ENCODE measurements at regions not wholly inside any gene's neighbourhood (a gene's known extent, or its start where the extent isn't known, plus 50 kb on each side); places are given as distances from the start of the nearest gene placed in this dataset.

DNA sequence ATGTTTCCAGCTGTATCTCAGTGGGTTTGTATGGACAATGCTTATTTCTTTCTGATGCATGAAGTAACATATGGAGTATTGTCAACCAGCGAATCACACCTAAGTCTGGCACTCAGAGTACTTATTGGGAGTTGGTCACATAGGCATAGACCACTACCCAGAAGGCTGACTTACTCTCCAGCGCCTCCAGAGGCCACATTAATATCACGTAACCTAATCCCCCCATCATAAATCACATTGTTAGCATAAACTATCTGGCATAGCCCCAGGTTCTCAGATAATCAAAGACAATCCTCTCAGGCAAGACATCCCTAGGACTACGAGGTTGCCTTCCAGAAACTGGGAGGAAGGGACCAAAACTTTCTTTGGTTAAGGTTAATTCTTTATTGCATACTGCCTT, 560.5 kb upstream of the PABPC4L start:
- TF ChIP-seq FOXP2 (optimal IDR thresholded peaks at IDR 0.05; ENCODE audit: control extremely low read depth, extremely low read length, insufficient read depth), result no peak
- no peak for TF ChIP-seq EZH2 (IDR thresholded peaks at IDR 0.05)
- TF ChIP-seq POLR2AphosphoS5 (IDR thresholded peaks at IDR 0.05; ENCODE audit: borderline replicate concordance, low read depth, low read length), result no peak
- H3K27ac ChIP-seq, result no peak overlapping the region
- H3K4me3 ChIP-seq, result no peak overlapping the region
- H3K9ac ChIP-seq (ENCODE audit: insufficient read length), result no peak overlapping the region
- no peak for DNase-seq (ENCODE audit: low read depth, low spot score)
- H3K36me3 ChIP-seq (ENCODE audit: insufficient read depth, low read length), result no peaks in the 10 kb centered on the region
- no peaks in the 10 kb centered on the region for H3K9me3 ChIP-seq (ENCODE audit: low read depth, low read length)

DNA sequence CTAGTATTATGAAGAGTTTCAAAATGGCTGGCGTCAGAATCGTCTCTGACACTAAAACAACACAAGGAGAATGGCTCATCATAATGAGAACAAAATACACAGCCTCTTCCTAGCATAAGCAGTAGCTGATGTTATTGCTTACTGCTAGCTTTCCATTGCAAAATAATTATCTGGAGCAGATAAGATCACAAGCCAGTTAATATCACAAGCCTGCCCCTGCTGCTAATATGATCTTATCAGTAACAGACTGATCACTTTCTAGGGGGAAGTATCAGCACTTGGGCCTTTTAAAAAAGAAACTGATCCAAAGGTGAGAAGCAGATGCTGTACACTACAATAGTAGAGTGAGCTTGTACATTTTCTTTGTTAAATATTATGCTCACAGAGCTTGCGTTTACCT, 554.8 kb upstream of the PABPC4L start:
- H3K9me3 ChIP-seq (ENCODE audit: low read depth, low read length), result no peaks in the 10 kb centered on the region
- no peak overlapping the region for H3K9ac ChIP-seq (ENCODE audit: insufficient read length)
- DNase-seq (ENCODE audit: low read depth, low spot score), result no peak
- H3K4me3 ChIP-seq, result no peak overlapping the region
- no peaks in the 10 kb centered on the region for H3K36me3 ChIP-seq (ENCODE audit: insufficient read depth, low read length)
- H3K27ac ChIP-seq, result no peak overlapping the region
- TF ChIP-seq POLR2AphosphoS5 (IDR thresholded peaks at IDR 0.05; ENCODE audit: borderline replicate concordance, low read depth, low read length), result no peak
- no peak for TF ChIP-seq EZH2 (IDR thresholded peaks at IDR 0.05)
- no peak for TF ChIP-seq FOXP2 (optimal IDR thresholded peaks at IDR 0.05; ENCODE audit: control extremely low read depth, extremely low read length, insufficient read depth)

DNA sequence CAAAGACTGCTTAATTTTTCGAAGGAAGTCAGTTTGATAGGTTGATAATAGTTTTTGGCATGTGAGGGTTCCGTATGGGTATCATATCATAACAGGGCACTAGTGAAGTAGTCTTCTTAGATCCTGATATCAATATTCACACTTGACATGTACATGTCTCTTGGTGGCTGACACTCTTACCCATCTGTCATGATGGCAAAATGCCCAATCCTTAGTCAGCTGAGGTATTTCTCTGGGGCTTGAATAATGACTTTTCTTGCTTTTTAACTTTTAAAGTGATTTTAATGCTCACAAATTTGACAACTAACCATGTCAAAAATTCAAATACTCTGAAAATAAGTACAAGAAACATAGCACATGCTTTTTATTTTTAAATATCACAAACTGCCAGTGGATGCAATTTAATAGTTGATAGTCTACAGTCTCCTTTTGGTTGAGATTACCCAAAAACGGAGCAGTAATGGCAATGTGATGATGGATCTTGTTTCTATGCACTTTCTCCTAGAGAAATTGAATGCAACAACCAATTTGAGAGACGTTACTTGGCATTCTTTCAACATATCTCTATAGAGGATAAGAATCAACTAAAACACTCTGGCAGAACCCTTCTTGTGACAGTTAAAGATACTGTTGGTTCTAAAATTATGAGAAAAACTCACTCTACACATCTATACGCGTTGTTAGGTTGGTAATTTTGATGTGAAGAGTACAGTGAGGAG, 552.9 kb upstream of the PABPC4L start:
- H3K36me3 ChIP-seq (ENCODE audit: insufficient read depth, low read length), result no peaks in the 10 kb centered on the region
- no peak for TF ChIP-seq FOXP2 (optimal IDR thresholded peaks at IDR 0.05; ENCODE audit: control extremely low read depth, extremely low read length, insufficient read depth)
- TF ChIP-seq POLR2AphosphoS5 (IDR thresholded peaks at IDR 0.05; ENCODE audit: borderline replicate concordance, low read depth, low read length), result no peak
- TF ChIP-seq EZH2 (IDR thresholded peaks at IDR 0.05), result no peak
- H3K9ac ChIP-seq (ENCODE audit: insufficient read length), result no peak overlapping the region
- H3K9me3 ChIP-seq (ENCODE audit: low read depth, low read length), result no peaks in the 10 kb centered on the region
- DNase-seq (ENCODE audit: low read depth, low spot score), result no peak
- no peak overlapping the region for H3K4me3 ChIP-seq
- no peak overlapping the region for H3K27ac ChIP-seq

DNA sequence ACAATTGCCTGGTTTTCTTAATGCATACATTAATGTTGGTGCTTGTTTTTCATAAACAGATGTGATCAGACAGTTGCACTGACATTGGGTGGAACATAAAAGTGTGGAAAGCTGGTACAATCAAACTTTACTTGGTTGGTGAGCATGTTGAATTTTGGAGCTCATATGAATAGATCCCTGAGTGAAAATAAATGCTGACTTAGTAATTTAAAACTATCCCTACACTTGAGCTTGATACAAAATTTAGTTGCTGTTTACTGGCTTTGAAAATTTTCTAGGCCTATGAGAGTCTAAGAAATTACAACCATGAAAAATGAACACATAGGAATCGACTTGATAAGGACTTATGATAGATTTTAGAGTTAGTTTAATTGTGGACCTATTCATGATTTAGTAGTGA, 551.8 kb upstream of the PABPC4L start:
- Histone ChIP-seq H3K9ac (ENCODE audit: insufficient read length) (no peak overlapping the region), H3K9me3 (ENCODE audit: low read depth, low read length) (no peaks in the 10 kb centered on the region), H3K36me3 (ENCODE audit: insufficient read depth, low read length) (no peaks in the 10 kb centered on the region), H3K4me3 (no peak overlapping the region), H3K27ac (no peak overlapping the region)
- no peak for DNase-seq (ENCODE audit: low read depth, low spot score)
- TF ChIP-seq EZH2 (IDR thresholded peaks at IDR 0.05) (no peak), POLR2AphosphoS5 (IDR thresholded peaks at IDR 0.05; ENCODE audit: borderline replicate concordance, low read depth, low read length) (no peak)

DNA sequence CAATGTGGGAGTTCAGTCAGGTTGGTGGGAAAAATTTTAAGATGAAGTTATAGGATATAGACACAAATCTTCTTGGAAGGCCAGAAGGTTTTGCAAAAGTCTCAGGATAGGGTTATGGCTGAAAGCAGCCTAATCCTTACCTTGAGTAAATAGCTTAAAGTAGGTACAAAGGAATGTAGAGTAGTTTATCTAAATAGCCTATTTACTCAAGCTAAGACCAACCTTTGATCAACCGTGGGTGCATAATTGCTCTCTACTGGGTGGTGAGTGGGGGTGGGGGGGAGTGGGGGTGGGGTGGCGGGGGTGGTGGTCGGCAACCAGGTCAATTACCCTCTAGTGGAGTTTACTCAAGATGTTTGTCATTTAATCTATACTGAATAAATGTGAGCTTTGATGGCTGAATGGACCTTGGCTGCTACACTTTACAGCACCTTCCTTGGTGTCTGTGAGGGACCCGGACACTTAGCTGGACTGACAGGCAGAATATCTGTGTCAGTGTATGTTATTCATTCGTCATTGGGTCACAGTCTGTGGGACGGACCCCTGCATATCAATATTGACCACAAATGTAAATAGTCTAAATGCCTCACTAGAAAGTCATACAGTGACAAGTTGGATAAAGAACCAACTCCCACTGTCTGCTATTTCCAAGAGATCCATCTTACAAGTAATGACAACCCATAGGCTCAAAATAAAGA, 545.7 kb upstream of the PABPC4L start:
- Histone ChIP-seq H3K4me3 (no peak overlapping the region), H3K9ac (ENCODE audit: insufficient read length) (no peak overlapping the region), H3K36me3 (ENCODE audit: insufficient read depth, low read length) (no peaks in the 10 kb centered on the region), H3K9me3 (ENCODE audit: low read depth, low read length) (no peaks in the 10 kb centered on the region), H3K27ac (no peak overlapping the region)
- no peak for DNase-seq (ENCODE audit: low read depth, low spot score)
- no peak for TF ChIP-seq FOXP2 (optimal IDR thresholded peaks at IDR 0.05; ENCODE audit: control extremely low read depth, extremely low read length, insufficient read depth)
- TF ChIP-seq POLR2AphosphoS5 (IDR thresholded peaks at IDR 0.05; ENCODE audit: borderline replicate concordance, low read depth, low read length), result no peak
- TF ChIP-seq EZH2 (IDR thresholded peaks at IDR 0.05), result no peak

DNA sequence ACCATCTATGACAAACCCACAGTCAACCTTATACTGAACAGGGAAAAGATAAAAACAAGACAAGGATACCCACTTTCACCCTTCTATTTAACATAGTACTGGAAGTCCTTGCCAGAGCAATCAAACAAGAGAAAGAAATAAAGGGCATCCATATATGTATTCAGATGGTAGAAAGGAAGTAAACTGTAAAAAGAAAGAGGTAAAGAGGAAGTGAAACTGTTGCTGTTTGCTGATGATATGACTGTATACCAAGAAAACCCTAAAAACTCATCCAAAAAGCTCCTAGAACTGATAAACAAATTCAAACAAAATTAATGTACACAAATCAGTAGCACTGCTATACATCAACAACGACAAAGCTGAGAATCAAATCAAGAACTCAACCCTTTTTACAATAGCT, 538.7 kb upstream of the PABPC4L start:
- Histone ChIP-seq H3K9me3 (ENCODE audit: low read depth, low read length) (no peaks in the 10 kb centered on the region), H3K9ac (ENCODE audit: insufficient read length) (no peak overlapping the region), H3K27ac (no peak overlapping the region), H3K4me3 (no peak overlapping the region), H3K36me3 (ENCODE audit: insufficient read depth, low read length) (no peaks in the 10 kb centered on the region)
- no peak for DNase-seq (ENCODE audit: low read depth, low spot score)
- TF ChIP-seq POLR2AphosphoS5 (IDR thresholded peaks at IDR 0.05; ENCODE audit: borderline replicate concordance, low read depth, low read length) (no peak), EZH2 (IDR thresholded peaks at IDR 0.05) (no peak), FOXP2 (optimal IDR thresholded peaks at IDR 0.05; ENCODE audit: control extremely low read depth, extremely low read length, insufficient read depth) (no peak)

DNA sequence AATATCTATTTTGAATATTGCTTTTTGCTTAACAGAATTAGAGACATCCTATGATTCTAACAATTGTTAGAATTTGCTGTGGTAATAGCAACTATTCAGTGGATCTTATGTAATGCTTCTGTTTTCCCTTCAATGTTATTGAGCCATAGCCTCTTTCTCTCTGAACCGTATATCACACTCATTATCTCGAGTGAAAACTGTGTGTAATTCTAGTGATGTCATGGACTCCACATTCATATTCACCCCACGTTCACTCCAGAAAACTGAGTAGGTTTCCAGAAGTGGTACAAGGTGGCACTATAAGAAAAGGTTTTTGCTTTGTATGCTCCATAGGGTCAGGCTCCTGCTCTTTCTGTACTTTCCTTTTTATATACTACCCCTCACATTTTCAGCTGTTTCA, 534.3 kb upstream of the PABPC4L start:
- DNase-seq (ENCODE audit: low read depth, low spot score), result no peak
- no peak for TF ChIP-seq POLR2AphosphoS5 (IDR thresholded peaks at IDR 0.05; ENCODE audit: borderline replicate concordance, low read depth, low read length)
- TF ChIP-seq EZH2 (IDR thresholded peaks at IDR 0.05), result no peak
- TF ChIP-seq FOXP2 (optimal IDR thresholded peaks at IDR 0.05; ENCODE audit: control extremely low read depth, extremely low read length, insufficient read depth), result no peak

DNA sequence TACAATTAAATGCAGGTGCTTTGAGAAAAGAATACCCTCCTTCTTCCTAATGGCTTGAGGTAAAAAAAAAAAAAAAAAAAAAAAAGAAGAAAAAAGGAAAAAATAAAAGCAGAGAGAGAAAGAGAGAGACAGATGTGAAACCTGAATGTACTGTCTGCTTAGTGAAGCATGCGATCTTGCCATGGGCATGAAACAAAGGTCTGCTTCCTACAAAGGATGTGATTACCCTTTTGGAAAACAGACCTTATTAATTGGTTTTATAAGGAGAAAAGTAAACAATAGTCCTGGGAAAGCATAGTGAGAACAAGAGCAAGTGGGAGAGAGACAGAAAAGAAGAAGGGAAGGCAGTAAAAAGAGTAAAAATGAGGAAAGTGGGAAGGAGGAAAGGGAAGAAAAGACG, 526.1 kb upstream of the PABPC4L start:
- no peak for TF ChIP-seq FOXP2 (optimal IDR thresholded peaks at IDR 0.05; ENCODE audit: control extremely low read depth, extremely low read length, insufficient read depth)
- TF ChIP-seq EZH2 (IDR thresholded peaks at IDR 0.05), result no peak
- TF ChIP-seq POLR2AphosphoS5 (IDR thresholded peaks at IDR 0.05; ENCODE audit: borderline replicate concordance, low read depth, low read length), result no peak

More for the DNA sequence above, 534.3 kb upstream of the PABPC4L start:
- Histone ChIP-seq H3K9ac (ENCODE audit: insufficient read length) (no peak overlapping the region), H3K4me3 (no peak overlapping the region), H3K27ac (no peak overlapping the region), H3K36me3 (ENCODE audit: insufficient read depth, low read length) (no peaks in the 10 kb centered on the region), H3K9me3 (ENCODE audit: low read depth, low read length) (no peaks in the 10 kb centered on the region)

More for the DNA sequence above, 526.1 kb upstream of the PABPC4L start:
- Histone ChIP-seq H3K36me3 (ENCODE audit: insufficient read depth, low read length) (no peaks in the 10 kb centered on the region), H3K27ac (no peak overlapping the region), H3K9ac (ENCODE audit: insufficient read length) (no peak overlapping the region), H3K4me3 (no peak overlapping the region), H3K9me3 (ENCODE audit: low read depth, low read length) (no peaks in the 10 kb centered on the region)
- DNase-seq (ENCODE audit: low read depth, low spot score), result no peak

All from SK-N-MC (cell line).